ENCODE measurements at regions not wholly inside any gene's neighbourhood (a gene's known extent, or its start where the extent isn't known, plus 50 kb on each side); places are given as distances from the start of the nearest gene placed in this dataset.

- FAIRE-seq (no peak), ATAC-seq (no peak), DNase-seq (ENCODE audit: extremely low read depth in 1 of 4, low spot score in 3 of 4) (no peak)
- no peaks in the 10 kb centered on the region for H3K9me1 ChIP-seq (ENCODE audit: control insufficient read depth, insufficient read depth, low read length)
- 0% methylated on average over 1 of the region's 1 CpG for WGBS (ENCODE audit: insufficient coverage, low coverage, missing lambda C conversion rate)
- no peak overlapping the region for H3K9ac ChIP-seq (ENCODE audit: insufficient read depth in 1 of 2, low read depth in 2 of 2, low read length in 2 of 2)
- peaks cover 0 to 5% of the 10 kb centered on the region in 2 experiments; a peak in 2 of 5 replicates for H3K27me3 ChIP-seq (ENCODE audit: control insufficient read depth in 2 of 2, insufficient read depth in 2 of 2, low read length in 2 of 2)
- no peak overlapping the region for H3K4me2 ChIP-seq (ENCODE audit: insufficient read depth, low read length)
- TF ChIP-seq GMEB1 (CRISPR knock-in tag; IDR thresholded peaks at IDR 0.05) (no peak), DNMT1 (IDR thresholded peaks at IDR 0.05) (no peak), MTA2 (IDR thresholded peaks at IDR 0.05; ENCODE audit: low read depth) (no peak), ZNF717 (CRISPR knock-in tag; IDR thresholded peaks at IDR 0.05) (no peak), ZFPM2 (CRISPR knock-in tag; IDR thresholded peaks at IDR 0.05) (no peak), ETV1 (tag; conservative IDR thresholded peaks at IDR 0.05; ENCODE audit: low read depth) (no peak), POLR2G (IDR thresholded peaks at IDR 0.05; ENCODE audit: low read depth, low read length) (no peak), HMG20B (CRISPR knock-in tag; IDR thresholded peaks at IDR 0.05) (no peak), ATF3 (IDR thresholded peaks at IDR 0.05) (no peak), ATF3 (CRISPR knock-in tag; conservative IDR thresholded peaks at IDR 0.05) (no peak), STAT5B (CRISPR knock-in tag; IDR thresholded peaks at IDR 0.05) (no peak), ZNF23 (CRISPR knock-in tag; IDR thresholded peaks at IDR 0.05) (no peak), GTF2E2 (tag; IDR thresholded peaks at IDR 0.05) (no peak), EZH2 (IDR thresholded peaks at IDR 0.05; ENCODE audit: borderline replicate concordance, low read depth, low read length) (no peak)
- TF ChIP-seq, protein P1, sequence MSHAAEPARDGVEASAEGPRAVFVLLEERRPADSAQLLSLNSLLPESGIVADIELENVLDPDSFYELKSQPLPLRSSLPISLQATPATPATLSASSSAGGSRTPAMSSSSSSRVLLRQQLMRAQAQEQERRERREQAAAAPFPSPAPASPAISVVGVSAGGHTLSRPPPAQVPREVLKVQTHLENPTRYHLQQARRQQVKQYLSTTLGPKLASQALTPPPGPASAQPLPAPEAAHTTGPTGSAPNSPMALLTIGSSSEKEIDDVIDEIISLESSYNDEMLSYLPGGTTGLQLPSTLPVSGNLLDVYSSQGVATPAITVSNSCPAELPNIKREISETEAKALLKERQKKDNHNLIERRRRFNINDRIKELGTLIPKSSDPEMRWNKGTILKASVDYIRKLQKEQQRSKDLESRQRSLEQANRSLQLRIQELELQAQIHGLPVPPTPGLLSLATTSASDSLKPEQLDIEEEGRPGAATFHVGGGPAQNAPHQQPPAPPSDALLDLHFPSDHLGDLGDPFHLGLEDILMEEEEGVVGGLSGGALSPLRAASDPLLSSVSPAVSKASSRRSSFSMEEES (CRISPR knock-in tag; IDR thresholded peaks at IDR 0.05), result no peak
- TF ChIP-seq, protein P2, sequence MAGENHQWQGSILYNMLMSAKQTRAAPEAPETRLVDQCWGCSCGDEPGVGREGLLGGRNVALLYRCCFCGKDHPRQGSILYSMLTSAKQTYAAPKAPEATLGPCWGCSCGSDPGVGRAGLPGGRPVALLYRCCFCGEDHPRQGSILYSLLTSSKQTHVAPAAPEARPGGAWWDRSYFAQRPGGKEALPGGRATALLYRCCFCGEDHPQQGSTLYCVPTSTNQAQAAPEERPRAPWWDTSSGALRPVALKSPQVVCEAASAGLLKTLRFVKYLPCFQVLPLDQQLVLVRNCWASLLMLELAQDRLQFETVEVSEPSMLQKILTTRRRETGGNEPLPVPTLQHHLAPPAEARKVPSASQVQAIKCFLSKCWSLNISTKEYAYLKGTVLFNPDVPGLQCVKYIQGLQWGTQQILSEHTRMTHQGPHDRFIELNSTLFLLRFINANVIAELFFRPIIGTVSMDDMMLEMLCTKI (IDR thresholded peaks at IDR 0.05; ENCODE audit: partially characterized antibody), result no peak
- no TSS peak for BruUV-seq (replicated peaks)
- no peaks in the 10 kb centered on the region for H3K9me3 ChIP-seq (replicated peaks; ENCODE audit: control insufficient read depth, insufficient read depth, low read depth, low read length)
- intact Hi-C loops (cut with micrococcal nuclease), result no loop called here
- in situ Hi-C loops (cut with MboI), result no loop called here
- H3K36me3 ChIP-seq (ENCODE audit: control insufficient read depth, insufficient read depth, low read length), result no peaks in the 10 kb centered on the region
- no peaks in the 10 kb centered on the region for H4K20me1 ChIP-seq (replicated peaks; ENCODE audit: control insufficient read depth, insufficient read depth, low read length)
- POLR2A ChIA-PET, result no interaction called here
- CTCF ChIA-PET (ENCODE audit: low intra/inter-chr PET ratio), result no interaction called here
- H3K79me2 ChIP-seq (ENCODE audit: control insufficient read depth, insufficient read depth, low read length), result no peaks in the 10 kb centered on the region
- H3K4me3 ChIP-seq, result no peak overlapping the region
- H3K27ac ChIP-seq (ENCODE audit: extremely low read depth, low read depth, low read length), result no peak overlapping the region
- H3K4me1 ChIP-seq (replicated peaks in 1 of 2; ENCODE audit: control insufficient read depth in 2 of 2, insufficient read depth in 2 of 2, low read length in 2 of 2), result no peaks in the 10 kb centered on the region
- H2AFZ ChIP-seq (ENCODE audit: low read depth, low read length), result no peak overlapping the region
Measured at GRCh38 chr12:115308918-115309317, 624.9 kb upstream of the TBX3 start.

Data from K562 (cell line).